ENCODE measurements at regions not wholly inside any gene's neighbourhood (a gene's known extent, or its start where the extent isn't known, plus 50 kb on each side); places are given as distances from the start of the nearest gene placed in this dataset.

GRCh38 chr6:33914645-33915044 lies 110.8 kb upstream of the MLN start:
- TF ChIP-seq CTCF (IDR thresholded peaks at IDR 0.05) (no peak), POLR2A (IDR thresholded peaks at IDR 0.05) (no peak)
